Endothelial cell of umbilical vein (primary cell): ENCODE measurements at regions not wholly inside any gene's neighbourhood (a gene's known extent, or its start where the extent isn't known, plus 50 kb on each side); places are given as distances from the start of the nearest gene placed in this dataset.

Experiments
- BruUV-seq: library from RNA; stranded (reverse); fragments of 400-500 nt; replicated peaks from 2 replicates; lab custom pipeline; 2021; lab: Mats Ljungman, UMichigan
- CTCF ChIA-PET: fragments of 300-600, 350-600 bp; sonication (Branson Sonifier 250); formaldehyde crosslinking; loops from one replicate; lab custom pipeline; 2021; ENCODE audit warnings: antibody characterized with exemption, inconsistent platforms; lab: Charles Lee
- POLR2A ChIA-PET: fragments of 300-600, 350-600 bp; sonication (Branson Sonifier 250); formaldehyde crosslinking; loops from one replicate; lab custom pipeline; 2021; ENCODE audit warnings: antibody characterized with exemption, inconsistent platforms; lab: Charles Lee
- DNase-seq: peaks from one replicate; pipeline ENCODE4 v3.0.0-alpha.2; 2011; ENCODE audit warnings: low read depth, low spot score
- FAIRE-seq: peaks from 2 replicates; lab custom pipeline; 2011; peaks lifted over from hg19 to GRCh38; lab: Jason Lieb, UNC
- H2AFZ ChIP-seq: 2 replicates; pipeline ENCODE4 v1.6.0; 2012; ENCODE audit warnings: low read depth, low read length, control low read depth, inconsistent platforms
- H3K27ac ChIP-seq: 2 replicates; pipeline ENCODE4 v1.5.1; 2011; ENCODE audit warnings: low read depth, mild to moderate bottlenecking, control low read depth, low read length, moderate library complexity; ENCODE audit not compliant: insufficient read depth
- H3K27me3 ChIP-seq, 2 experiments: 2 replicates each; pipeline versions ENCODE4 v1.6.0 to v1.6.1; 2011; ENCODE audit warnings: low read length in 2 of 2, mixed read lengths in 1 of 2; ENCODE audit not compliant: control insufficient read depth in 2 of 2, insufficient read depth in 2 of 2
- H3K36me3 ChIP-seq, 2 experiments: 2 replicates in 1 of 2; 3 replicates in 1 of 2; pipeline ENCODE4 v1.5.1; 2011; ENCODE audit warnings: low read length in 2 of 2, mild to moderate bottlenecking in 1 of 2, moderate library complexity in 1 of 2; ENCODE audit not compliant: control insufficient read depth in 2 of 2, insufficient read depth in 2 of 2; ENCODE audit errors: extremely low read depth in 1 of 2
- H3K4me1 ChIP-seq: 3 replicates; pipeline ENCODE4 v1.5.1; 2011; ENCODE audit warnings: mild to moderate bottlenecking, low read length; ENCODE audit not compliant: control insufficient read depth, insufficient read depth; ENCODE audit errors: extremely low read depth
- H3K4me2 ChIP-seq: 2 replicates; pipeline ENCODE4 v1.6.1; 2011; ENCODE audit warnings: low read length, control low read depth, mixed read lengths; ENCODE audit not compliant: insufficient read depth
- H3K4me3 ChIP-seq, 3 experiments: fragments of 200-600 bp in 1 of 3; sonication (generic), shearing (Covaris generic) in 1 of 3; replicated peaks in 1 of 3; 2 replicates each; pipeline ENCODE4 v1.5.1; 2011 to 2016; ENCODE audit warnings: control low read depth in 3 of 3, low read length in 3 of 3, mild to moderate bottlenecking in 2 of 3, inconsistent platforms in 1 of 3, low read depth in 1 of 3, moderate library complexity in 1 of 3; ENCODE audit not compliant: insufficient read depth in 1 of 3
- H3K79me2 ChIP-seq: 2 replicates; pipeline ENCODE4 v1.6.0; 2012; ENCODE audit warnings: low read length, inconsistent platforms; ENCODE audit not compliant: control insufficient read depth, insufficient read depth
- H3K9ac ChIP-seq: replicated peaks from 2 replicates; pipeline ENCODE3; 2011; ENCODE audit warnings: low read length, control low read depth; ENCODE audit not compliant: insufficient read depth; ENCODE audit errors: extremely low read depth
- H3K9me1 ChIP-seq: replicated peaks from 3 replicates; pipeline ENCODE4 v1.6.0; 2011; ENCODE audit warnings: mild to moderate bottlenecking, low read length; ENCODE audit not compliant: control insufficient read depth, insufficient read depth; ENCODE audit errors: extremely low read depth
- H3K9me3 ChIP-seq: replicated peaks from 2 replicates; pipeline ENCODE4 v1.5.1; 2012; ENCODE audit warnings: low read length, inconsistent platforms; ENCODE audit not compliant: control insufficient read depth, insufficient read depth
- H4K20me1 ChIP-seq: replicated peaks from 2 replicates; pipeline ENCODE3; 2011; ENCODE audit warnings: mild to moderate bottlenecking, low read length; ENCODE audit not compliant: control insufficient read depth, insufficient read depth; ENCODE audit errors: extremely low read depth
- CTCF ChIP-seq, 2 donors: IDR thresholded peaks; 1 replicate in 1 of 2; 2 replicates in 1 of 2; pipeline ENCODE4 v1.5.1; 2011; ENCODE audit warnings: low read length in 2 of 2, mild to moderate bottlenecking in 2 of 2, moderate library complexity in 2 of 2, control low read depth in 1 of 2, inconsistent platforms in 1 of 2, low read depth in 1 of 2; ENCODE audit not compliant: insufficient read depth in 1 of 2; ENCODE audit errors: extremely low read depth in 1 of 2
- EZH2 ChIP-seq: IDR thresholded peaks from 2 replicates; pipeline ENCODE4 v1.6.1; 2012; ENCODE audit warnings: borderline replicate concordance, low read depth, mild to moderate bottlenecking, moderate library complexity, low read length, inconsistent platforms; ENCODE audit not compliant: severe bottlenecking
- FOS ChIP-seq: IDR thresholded peaks from 2 replicates; pipeline ENCODE4 v1.6.1; 2011; ENCODE audit warnings: mild to moderate bottlenecking, low read length, moderate library complexity, borderline replicate concordance; ENCODE audit not compliant: insufficient read depth
- GATA2 ChIP-seq: IDR thresholded peaks from 2 replicates; pipeline ENCODE4 v1.7.0; 2011; ENCODE audit warnings: low read depth, mild to moderate bottlenecking, moderate library complexity, mixed read lengths, low read length; ENCODE audit not compliant: insufficient read length, insufficient read depth
- JUN ChIP-seq: IDR thresholded peaks from 2 replicates; pipeline ENCODE4 v1.6.1; 2011; ENCODE audit warnings: borderline replicate concordance, low read depth; ENCODE audit not compliant: insufficient read length, insufficient read depth
- MAX ChIP-seq: IDR thresholded peaks from 2 replicates; pipeline ENCODE4 v1.6.1; 2011; ENCODE audit not compliant: insufficient read depth, insufficient read length
- POLR2A ChIP-seq: IDR thresholded peaks from 2 replicates; pipeline ENCODE4 v1.6.1; 2012; ENCODE audit warnings: low read depth, mild to moderate bottlenecking, control low read depth, low read length
- POLR2AphosphoS5 ChIP-seq: IDR thresholded peaks from 2 replicates; pipeline ENCODE4 v1.6.1; 2012; ENCODE audit warnings: low read depth, mild to moderate bottlenecking, control low read depth, low read length, moderate library complexity; ENCODE audit not compliant: insufficient read depth
- dilution Hi-C: fragments of 300-500 bp; cut with MboI; formaldehyde crosslinking; loops from one replicate; pipeline ENCODE4 v1.15.0; 2019; ENCODE audit warnings: low sequenced_read_pairs; ENCODE audit not compliant: extremely low pct_ligation_motif_present
- intact Hi-C: fragments of 100-400 bp; cut with micrococcal nuclease; formaldehyde crosslinking; loops from one replicate; pipeline ENCODE4 v1.10.0; 2022

DNA sequence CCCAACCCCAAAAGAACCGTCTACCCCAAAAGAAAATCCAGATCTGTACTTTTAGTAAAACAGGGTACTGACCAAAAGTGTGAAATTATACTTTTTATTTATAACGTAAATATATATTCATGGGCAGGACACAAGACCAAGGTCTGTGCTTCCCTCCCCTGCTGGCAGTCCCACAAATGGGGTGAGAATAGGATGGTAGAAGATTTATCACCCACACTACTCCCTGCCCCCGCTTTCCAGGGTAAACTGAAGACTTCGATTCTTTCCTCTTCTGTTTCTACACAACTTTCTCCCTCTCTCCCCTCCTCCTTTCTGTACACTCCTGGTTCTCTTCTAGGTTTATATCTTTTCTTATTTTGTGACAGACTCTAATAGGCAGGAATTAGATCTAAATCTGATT, 79.7 kb downstream of the MDH1 start:
- Histone ChIP-seq H2AFZ (no peak overlapping the region), H4K20me1 (no peaks in the 10 kb centered on the region), H3K79me2 (no peaks in the 10 kb centered on the region), H3K4me1 (no peaks in the 10 kb centered on the region), H3K4me2 (no peak overlapping the region), H3K36me3 (no peaks in the 10 kb centered on the region), H3K4me3 (no peak overlapping the region), H3K9ac (no peak overlapping the region), H3K27me3 (peaks cover 15 to 25% of the 10 kb centered on the region in 2 experiments), H3K27ac (no peak overlapping the region), H3K9me3 (no peaks in the 10 kb centered on the region), H3K9me1 (no peaks in the 10 kb centered on the region)
- POLR2A ChIA-PET = no interaction called here
- BruUV-seq = no TSS peak
- DNase-seq (no peak), FAIRE-seq (no peak)
- no peak for TF ChIP-seq JUN
- TF ChIP-seq GATA2 = no peak
- dilution Hi-C loops (no loop called here), intact Hi-C loops (no loop called here)
- CTCF ChIA-PET = no interaction called here

- BruUV-seq = no TSS peak
- peaks cover 20 to 25% of the 10 kb centered on the region in 2 experiments for H3K27me3 ChIP-seq
- ChIA-PET POLR2A (no interaction called here), CTCF (interaction anchor here (0.9 to 1.4 kb wide), 3 partner anchors 11 to 191 kb away, joined by 3 to 7 read pairs (median 4); no protein-coding TSS in a partner anchor)
- intact Hi-C loops = no loop called here
- H3K9me3 ChIP-seq = no peaks in the 10 kb centered on the region
- H3K9ac ChIP-seq = no peak overlapping the region
- FAIRE-seq = no peak
- TF ChIP-seq GATA2 (no peak), MAX (no peak), JUN (no peak), FOS (no peak), POLR2A (no peak), CTCF (IDR thresholded peaks at IDR 0.05; ENCODE audit: extremely low read depth in 1 of 2, insufficient read depth in 1 of 2, low read depth in 1 of 2, low read length in 2 of 2) (no peak), POLR2AphosphoS5 (no peak), EZH2 (no peak)
- H3K4me3 ChIP-seq = no peak overlapping the region
- H3K9me1 ChIP-seq = no peaks in the 10 kb centered on the region
- no peak for DNase-seq
- H3K27ac ChIP-seq = no peak overlapping the region
- no peak overlapping the region for H3K4me2 ChIP-seq
- H4K20me1 ChIP-seq = no peaks in the 10 kb centered on the region
- no peaks in the 10 kb centered on the region for H3K79me2 ChIP-seq
- dilution Hi-C loops = no loop called here
- H2AFZ ChIP-seq = no peak overlapping the region
- H3K4me1 ChIP-seq = no peaks in the 10 kb centered on the region
- no peaks in the 10 kb centered on the region for H3K36me3 ChIP-seq
Measured at GRCh38 chr2:63669596-63669995, 80.8 kb downstream of the MDH1 start.
